Colon (tissue), 2 donors: ENCODE measurements at regions not wholly inside any gene's neighbourhood (a gene's known extent, or its start where the extent isn't known, plus 50 kb on each side); places are given as distances from the start of the nearest gene placed in this dataset.

ENCODE experiments used
- FAIRE-seq: peaks from 2 replicates; lab custom pipeline; 2012; peaks lifted over from hg19 to GRCh38; lab: Jason Lieb, UNC
- donor health status: control.
- donor health status: control.

- FAIRE-seq, result no peak
These were observed 242.2 kb downstream of the B3GLCT start for GRCh38 chr13:31441800-31442510.

GRCh38 chr13:31442571-31442970 is 242.8 kb downstream of the B3GLCT start:
- FAIRE-seq, result no peak

GRCh38 chr13:31444266-31444856 is 244.6 kb downstream of the B3GLCT start:
- no peak for FAIRE-seq

GRCh38 chr13:31452525-31452924 is 252.8 kb downstream of the B3GLCT start:
- no peak for FAIRE-seq

GRCh38 chr13:31455581-31455980 is 255.8 kb downstream of the B3GLCT start:
- no peak for FAIRE-seq

- no peak for FAIRE-seq
These were observed 256.3 kb downstream of the B3GLCT start for GRCh38 chr13:31456056-31456455.

GRCh38 chr13:31460061-31460460 is 260.3 kb downstream of the B3GLCT start:
- FAIRE-seq, result no peak

GRCh38 chr13:31461923-31462322 is 262.1 kb downstream of the B3GLCT start:
- FAIRE-seq, result no peak

GRCh38 chr13:31462766-31463165 is 263.0 kb downstream of the B3GLCT start:
- FAIRE-seq, result no peak

- FAIRE-seq, result no peak
These were observed 268.5 kb downstream of the B3GLCT start for GRCh38 chr13:31468114-31468902.

- peak; percentile 71 for FAIRE-seq
These were observed 269.6 kb downstream of the B3GLCT start for GRCh38 chr13:31469377-31469776.

GRCh38 chr13:31476266-31476665 is 263.1 kb upstream of the RXFP2 start:
- no peak for FAIRE-seq

- no peak for FAIRE-seq
These were observed 262.6 kb upstream of the RXFP2 start for GRCh38 chr13:31476753-31477152.

GRCh38 chr13:31477961-31478360 is 261.4 kb upstream of the RXFP2 start:
- no peak for FAIRE-seq

- FAIRE-seq, result no peak
These were observed 254.1 kb upstream of the RXFP2 start for GRCh38 chr13:31485183-31485582.

GRCh38 chr13:31485651-31486051 is 253.7 kb upstream of the RXFP2 start:
- no peak for FAIRE-seq

- no peak for FAIRE-seq
These were observed 244.0 kb upstream of the RXFP2 start for GRCh38 chr13:31495336-31495735.

GRCh38 chr13:31499274-31499673 is 240.1 kb upstream of the RXFP2 start:
- no peak for FAIRE-seq

- no peak for FAIRE-seq
These were observed 235.7 kb upstream of the RXFP2 start for GRCh38 chr13:31503626-31504025.

GRCh38 chr13:31504918-31505317 is 234.4 kb upstream of the RXFP2 start:
- FAIRE-seq, result no peak

GRCh38 chr13:31512331-31512730 is 227.0 kb upstream of the RXFP2 start:
- no peak for FAIRE-seq

- FAIRE-seq, result no peak
These were observed 224.4 kb upstream of the RXFP2 start for GRCh38 chr13:31514932-31515331.

GRCh38 chr13:31515427-31515826 is 223.9 kb upstream of the RXFP2 start:
- no peak for FAIRE-seq
